ENCODE measurements at regions not wholly inside any gene's neighbourhood (a gene's known extent, or its start where the extent isn't known, plus 50 kb on each side); places are given as distances from the start of the nearest gene placed in this dataset.

GRCh38 chr4:123804196-123804721, 407.7 kb downstream of the SPRY1 start:
- TF ChIP-seq PBX3 (IDR thresholded peaks at IDR 0.05) (no peak), ZBTB33 (IDR thresholded peaks at IDR 0.05; ENCODE audit: borderline replicate concordance, low read depth) (no peak), SMC3 (IDR thresholded peaks at IDR 0.05; ENCODE audit: low read depth, low read length) (no peak), REST (IDR thresholded peaks at IDR 0.05; ENCODE audit: low read depth, low read length) (no peak), EP300 (IDR thresholded peaks at IDR 0.05; ENCODE audit: borderline replicate concordance in 1 of 2, low read depth in 1 of 2, low read length in 1 of 2) (no peak), MEF2A (IDR thresholded peaks at IDR 0.05; ENCODE audit: borderline replicate concordance, low read depth) (no peak), JUND (IDR thresholded peaks at IDR 0.05) (no peak), POLR2AphosphoS5 (IDR thresholded peaks at IDR 0.05; ENCODE audit: low read depth, low read length) (no peak), TAF1 (IDR thresholded peaks at IDR 0.05; ENCODE audit: borderline replicate concordance, low read depth, low read length) (no peak), SIN3A (IDR thresholded peaks at IDR 0.05; ENCODE audit: borderline replicate concordance, low read depth, low read length) (no peak), GABPA (IDR thresholded peaks at IDR 0.05; ENCODE audit: low read depth) (no peak), MXI1 (IDR thresholded peaks at IDR 0.05; ENCODE audit: low read depth, low read length) (no peak)
- TF ChIP-seq, protein P1, sequence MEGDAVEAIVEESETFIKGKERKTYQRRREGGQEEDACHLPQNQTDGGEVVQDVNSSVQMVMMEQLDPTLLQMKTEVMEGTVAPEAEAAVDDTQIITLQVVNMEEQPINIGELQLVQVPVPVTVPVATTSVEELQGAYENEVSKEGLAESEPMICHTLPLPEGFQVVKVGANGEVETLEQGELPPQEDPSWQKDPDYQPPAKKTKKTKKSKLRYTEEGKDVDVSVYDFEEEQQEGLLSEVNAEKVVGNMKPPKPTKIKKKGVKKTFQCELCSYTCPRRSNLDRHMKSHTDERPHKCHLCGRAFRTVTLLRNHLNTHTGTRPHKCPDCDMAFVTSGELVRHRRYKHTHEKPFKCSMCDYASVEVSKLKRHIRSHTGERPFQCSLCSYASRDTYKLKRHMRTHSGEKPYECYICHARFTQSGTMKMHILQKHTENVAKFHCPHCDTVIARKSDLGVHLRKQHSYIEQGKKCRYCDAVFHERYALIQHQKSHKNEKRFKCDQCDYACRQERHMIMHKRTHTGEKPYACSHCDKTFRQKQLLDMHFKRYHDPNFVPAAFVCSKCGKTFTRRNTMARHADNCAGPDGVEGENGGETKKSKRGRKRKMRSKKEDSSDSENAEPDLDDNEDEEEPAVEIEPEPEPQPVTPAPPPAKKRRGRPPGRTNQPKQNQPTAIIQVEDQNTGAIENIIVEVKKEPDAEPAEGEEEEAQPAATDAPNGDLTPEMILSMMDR (IDR thresholded peaks at IDR 0.05), result no peak
- TF ChIP-seq, protein P2, sequence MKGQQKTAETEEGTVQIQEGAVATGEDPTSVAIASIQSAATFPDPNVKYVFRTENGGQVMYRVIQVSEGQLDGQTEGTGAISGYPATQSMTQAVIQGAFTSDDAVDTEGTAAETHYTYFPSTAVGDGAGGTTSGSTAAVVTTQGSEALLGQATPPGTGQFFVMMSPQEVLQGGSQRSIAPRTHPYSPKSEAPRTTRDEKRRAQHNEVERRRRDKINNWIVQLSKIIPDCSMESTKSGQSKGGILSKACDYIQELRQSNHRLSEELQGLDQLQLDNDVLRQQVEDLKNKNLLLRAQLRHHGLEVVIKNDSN (IDR thresholded peaks at IDR 0.05; ENCODE audit: borderline replicate concordance, low read depth), result no peak

All from SK-N-SH (cell line).